DMS 273 (cell line): ENCODE measurements at regions not wholly inside any gene's neighbourhood (a gene's known extent, or its start where the extent isn't known, plus 50 kb on each side); places are given as distances from the start of the nearest gene placed in this dataset.

Source experiments
- DNase-seq: peaks from one replicate; lab custom pipeline; 2025; ENCODE audit not compliant: unreplicated experiment; lab: John Stamatoyannopoulos, UW

- DNase-seq, result no peak
Measured at GRCh38 chr4:62209757-62210485, 1009.8 kb downstream of the ADGRL3 start.

DNA sequence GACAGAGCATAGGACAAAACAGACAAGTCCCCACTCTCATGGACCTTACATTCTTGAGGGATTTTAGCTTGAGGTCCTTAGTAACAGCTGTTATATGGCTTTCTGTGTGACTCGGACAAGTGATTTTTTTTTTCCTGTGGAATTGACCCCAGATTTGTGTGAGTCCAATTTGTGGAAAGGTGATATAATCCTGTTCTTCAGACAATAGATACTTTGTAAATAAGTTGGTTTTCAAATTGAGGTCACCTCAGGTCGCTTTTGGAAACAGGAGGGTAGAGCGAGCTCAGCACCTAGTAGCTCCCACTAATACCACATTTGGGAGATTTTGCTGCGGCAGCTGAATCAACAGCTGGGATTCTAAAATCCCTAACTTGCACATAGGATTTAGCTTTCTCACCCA, 1008.8 kb downstream of the ADGRL3 start:
- no peak for DNase-seq

GRCh38 chr4:62204136-62204535, 1004.0 kb downstream of the ADGRL3 start:
- no peak for DNase-seq

DNA sequence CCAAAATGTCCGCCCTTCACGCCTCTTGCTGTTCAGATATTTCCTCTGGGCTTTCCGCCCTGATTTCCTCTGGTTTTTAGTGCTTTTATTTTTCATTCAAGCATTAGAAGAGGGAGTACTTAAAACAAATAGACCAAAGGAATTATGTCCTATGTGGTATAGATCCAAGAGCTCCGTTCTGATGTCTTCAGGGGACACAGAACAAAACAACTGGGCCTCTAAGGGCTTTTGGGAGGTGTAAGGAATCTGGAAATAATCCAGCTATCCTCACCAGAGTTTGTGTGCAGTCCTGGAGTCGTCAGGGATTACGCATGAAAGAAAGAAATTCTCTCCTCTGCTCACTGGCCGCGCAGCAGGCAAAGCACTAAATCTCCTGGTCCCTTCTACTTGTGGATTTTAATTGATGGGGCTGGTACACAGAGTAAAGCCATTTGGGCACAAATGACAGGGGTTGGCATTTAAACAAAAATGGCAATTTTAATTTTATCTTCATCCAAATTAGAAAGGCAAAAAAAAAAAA, 999.2 kb downstream of the ADGRL3 start:
- no peak for DNase-seq

GRCh38 chr4:62196338-62196737, 996.2 kb downstream of the ADGRL3 start:
- DNase-seq, result no peak

GRCh38 chr4:62194342-62194741, 994.2 kb downstream of the ADGRL3 start:
- DNase-seq, result no peak

DNA sequence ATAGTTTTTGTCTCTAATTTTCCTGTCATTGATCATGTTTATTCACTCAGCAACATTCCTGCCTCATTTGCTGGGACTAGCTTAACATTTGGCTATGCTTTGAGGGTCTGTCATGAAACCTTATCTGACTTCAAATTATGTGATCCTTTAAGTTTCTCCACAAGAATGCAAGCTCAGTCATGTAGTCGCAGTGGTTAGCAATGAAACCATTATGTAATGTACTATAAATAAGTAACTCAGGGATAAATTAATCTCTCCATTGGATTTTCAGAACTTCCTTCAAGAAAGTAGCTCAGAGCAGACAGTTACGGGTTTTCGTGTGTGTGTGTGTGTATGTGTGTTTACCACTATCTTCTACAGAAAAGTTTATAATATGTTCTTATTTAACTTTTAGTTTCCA, 993.6 kb downstream of the ADGRL3 start:
- DNase-seq, result no peak

DNA sequence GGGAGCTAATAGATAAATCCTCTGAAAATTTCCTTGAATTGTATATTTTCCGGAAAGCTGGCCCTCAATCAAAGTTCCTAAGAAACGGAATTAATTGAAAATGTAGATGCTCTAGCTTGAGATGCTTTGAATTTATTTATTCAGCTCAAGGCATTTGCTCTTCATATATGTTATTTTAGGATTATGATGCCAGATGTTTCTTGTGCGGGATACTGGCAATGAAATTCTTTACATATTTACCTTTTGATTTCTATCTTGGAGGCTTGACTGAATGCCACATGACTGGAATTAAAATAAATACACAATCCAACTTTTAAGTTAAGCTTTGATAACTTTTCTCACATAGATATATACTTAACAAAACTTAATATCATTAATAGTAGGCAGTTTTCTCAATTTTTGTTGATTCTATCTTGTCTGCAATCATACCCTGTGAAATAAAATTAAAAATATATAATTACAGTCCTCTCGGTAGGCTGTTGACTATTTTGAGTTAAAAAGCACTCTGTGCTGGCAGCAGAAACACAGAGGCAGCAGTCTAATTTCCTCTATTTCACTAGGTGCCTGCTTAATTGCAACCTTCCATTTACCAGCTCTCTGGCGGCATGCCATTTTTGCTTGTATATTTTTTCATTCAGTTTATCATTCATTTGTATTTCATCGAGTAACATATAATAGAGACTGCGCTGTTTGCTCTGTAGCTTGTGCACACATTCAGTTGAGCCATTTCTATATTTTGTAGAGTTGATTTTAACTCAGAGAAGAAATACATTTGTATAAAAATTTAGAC, 991.5 kb downstream of the ADGRL3 start:
- DNase-seq, result peak; percentile 36

DNA sequence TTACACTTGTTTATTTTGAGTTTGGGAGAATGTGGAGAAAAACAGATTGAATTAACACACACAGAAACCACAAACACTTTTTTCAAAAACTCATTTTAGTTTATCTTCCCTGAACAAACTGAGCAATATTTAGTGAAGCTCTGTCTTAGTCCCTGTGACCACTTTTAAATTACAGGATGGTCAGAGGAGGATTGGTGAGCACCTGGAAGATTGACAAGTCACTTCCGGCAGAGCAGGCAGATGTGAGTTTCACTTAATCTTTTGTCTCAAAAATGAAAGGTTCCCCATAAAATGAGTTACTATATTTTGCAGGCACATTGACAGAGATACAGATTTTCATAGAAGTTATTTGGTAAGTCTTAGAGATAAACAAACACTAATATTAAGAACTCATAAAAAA, 970.1 kb downstream of the ADGRL3 start:
- DNase-seq, result no peak

- DNase-seq, result no peak
Measured at GRCh38 chr4:62168681-62169080, 968.6 kb downstream of the ADGRL3 start.

DNA sequence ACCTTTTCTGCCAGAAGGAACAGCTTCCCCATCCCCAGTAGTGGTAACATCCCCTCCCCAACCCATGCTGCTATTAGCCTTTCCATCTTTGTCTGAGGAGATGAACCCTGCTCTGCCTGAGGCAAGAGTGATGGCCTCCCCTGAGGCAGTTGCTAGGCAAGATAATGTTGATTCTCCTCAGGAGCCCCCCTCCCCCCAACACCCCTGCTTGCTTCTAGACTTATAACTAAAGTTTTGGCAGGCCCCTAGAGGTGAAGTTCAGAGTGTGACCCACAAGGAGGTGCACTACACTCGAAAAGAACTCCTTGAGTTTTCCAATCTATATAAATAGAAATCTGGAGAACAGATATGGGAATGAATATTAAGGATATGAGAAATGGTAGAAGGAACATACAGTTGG, 962.5 kb downstream of the ADGRL3 start:
- no peak for DNase-seq

GRCh38 chr4:62161446-62161845, 961.3 kb downstream of the ADGRL3 start:
- no peak for DNase-seq

GRCh38 chr4:62159876-62160275, 959.8 kb downstream of the ADGRL3 start:
- no peak for DNase-seq

GRCh38 chr4:62159306-62159705, 959.2 kb downstream of the ADGRL3 start:
- DNase-seq, result no peak

- peak; percentile 7 for DNase-seq
Measured at GRCh38 chr4:62156205-62156604, 956.1 kb downstream of the ADGRL3 start.

- no peak for DNase-seq
Measured at GRCh38 chr4:62145276-62145675, 945.1 kb downstream of the ADGRL3 start.

DNA sequence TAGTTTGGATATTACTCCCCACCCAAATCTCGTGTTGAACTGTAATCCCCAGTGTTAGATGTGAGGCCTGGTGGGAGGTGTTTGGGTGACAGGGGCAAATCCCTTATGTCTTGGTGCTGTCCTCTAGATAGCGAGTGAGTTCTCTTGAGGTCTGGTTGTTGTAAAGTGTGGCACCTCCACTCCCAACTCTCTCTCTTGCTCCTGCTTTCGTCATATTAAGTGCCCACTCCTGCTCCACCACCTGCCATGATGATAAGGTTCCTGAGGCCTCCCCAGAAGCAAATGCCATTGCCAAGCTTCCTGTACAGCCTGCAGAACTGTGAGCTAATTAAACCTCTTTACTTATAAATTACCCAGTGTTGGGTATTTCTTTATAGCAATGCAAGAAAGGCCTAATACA, 944.3 kb downstream of the ADGRL3 start:
- DNase-seq, result no peak

DNA sequence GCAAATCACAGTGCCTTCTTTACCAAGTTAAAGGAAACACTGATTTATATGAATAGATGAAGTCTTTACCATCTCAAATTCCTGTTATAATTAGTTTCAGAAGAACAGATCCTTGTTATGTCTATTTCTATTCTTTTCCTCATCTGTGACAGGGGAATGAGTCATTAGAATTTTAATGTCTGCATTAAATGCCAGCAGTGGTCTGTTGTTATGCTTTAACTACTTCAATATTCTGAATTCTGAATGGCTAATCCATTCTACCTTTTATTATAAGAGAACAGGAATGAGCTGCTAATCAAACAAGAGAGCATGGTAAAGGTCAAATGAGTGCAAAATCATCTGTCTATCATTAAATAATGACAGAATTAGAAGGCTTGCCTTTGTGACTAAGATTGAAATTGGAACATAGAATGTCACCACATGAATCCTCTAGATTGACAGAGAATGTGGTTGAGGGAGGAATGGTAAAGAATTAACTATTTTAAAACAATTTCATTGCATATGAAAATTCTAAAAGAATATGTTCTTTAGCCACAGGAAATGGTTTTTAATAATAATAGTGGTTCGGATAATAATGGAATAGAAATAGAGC, 935.5 kb downstream of the ADGRL3 start:
- no peak for DNase-seq

DNA sequence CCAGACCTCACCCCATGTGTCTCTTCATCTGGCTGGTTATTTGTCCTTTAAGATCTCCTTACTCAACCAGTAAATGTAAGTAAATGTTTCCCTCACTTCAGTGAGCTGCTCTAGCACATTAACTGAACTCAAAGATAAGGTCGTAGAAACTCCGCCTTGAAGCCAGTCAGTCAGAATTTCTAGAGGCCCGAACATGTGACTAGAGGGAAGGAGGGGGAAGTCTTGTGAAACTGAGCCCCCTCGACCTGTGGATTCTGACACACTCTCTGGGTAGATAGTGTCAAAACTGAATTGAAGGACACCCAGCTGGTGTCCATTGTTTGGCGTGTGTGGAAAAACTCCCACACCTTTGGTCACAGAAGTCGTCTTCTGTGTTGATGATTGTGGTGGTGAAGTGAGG, 933.9 kb downstream of the ADGRL3 start:
- no peak for DNase-seq

- DNase-seq, result no peak
Measured at GRCh38 chr4:62133101-62133897, 933.2 kb downstream of the ADGRL3 start.

DNA sequence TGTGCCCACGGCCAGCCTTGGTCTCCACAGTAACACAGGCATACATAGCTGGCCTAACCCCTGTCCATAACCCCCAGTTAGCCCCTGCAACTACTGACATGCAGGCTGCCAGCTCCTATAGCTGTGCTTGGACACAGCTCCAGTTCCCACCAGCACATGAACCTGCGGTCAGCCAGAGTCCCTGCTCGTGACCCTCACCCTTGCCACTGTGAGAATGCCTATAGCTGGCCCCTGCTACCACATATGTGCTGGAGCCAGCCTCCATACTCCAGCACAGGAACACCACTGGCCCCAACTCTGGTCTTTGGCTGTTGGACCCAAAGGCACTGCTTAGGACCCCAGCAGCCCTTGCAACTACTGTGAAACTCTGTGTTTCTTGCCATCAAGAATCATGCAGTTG, 930.9 kb downstream of the ADGRL3 start:
- no peak for DNase-seq
